ENCODE measurements at regions not wholly inside any gene's neighbourhood (a gene's known extent, or its start where the extent isn't known, plus 50 kb on each side); places are given as distances from the start of the nearest gene placed in this dataset.

- Mint-ChIP-seq H3K4me3 (no peak overlapping the region), H3K9me3 (peaks cover 0 to 7% (median 2%) of the 10 kb centered on the region in 7 donors), H3K27ac (no peak overlapping the region), H3K27me3 (ENCODE audit: low read depth in 3 of 3) (peaks cover 0 to 3% (median 1%) of the 10 kb centered on the region in 3 donors), H3K36me3 (no peaks in the 10 kb centered on the region), H3K4me1 (no peaks in the 10 kb centered on the region)
- H2AFZ ChIP-seq (ENCODE audit: insufficient read depth, low read depth, low read length, poor library complexity, severe bottlenecking): no peak overlapping the region
- H3K4me3 ChIP-seq (replicated peaks in 1 of 3; ENCODE audit: low read depth in 2 of 3, low read length in 3 of 3): no peak overlapping the region
- H3K27ac ChIP-seq (ENCODE audit: low read depth in 1 of 2, low read length in 2 of 2): no peak overlapping the region
- no peak for TF ChIP-seq CTCF (IDR thresholded peaks at IDR 0.05)
- H3K9ac ChIP-seq (ENCODE audit: insufficient read depth, low read length, poor library complexity, severe bottlenecking): no peak overlapping the region
- intact Hi-C loops (cut with micrococcal nuclease): no loop called here
- no peaks in the 10 kb centered on the region for H3K4me1 ChIP-seq (ENCODE audit: control insufficient read depth in 1 of 2, insufficient read depth in 2 of 2, low read length in 2 of 2)
- no CpG with 5 or more reads among the region's 4 CpGs for WGBS (ENCODE audit: insufficient coverage)
- no peaks in the 10 kb centered on the region for H3K27me3 ChIP-seq (ENCODE audit: control insufficient read depth in 2 of 2, insufficient read depth in 2 of 2, low read length in 2 of 2)
- H3K4me2 ChIP-seq (replicated peaks; ENCODE audit: extremely low read depth, low read length, poor library complexity, severe bottlenecking): no peak overlapping the region
- no peaks in the 10 kb centered on the region for H3K79me2 ChIP-seq (ENCODE audit: insufficient read depth, low read length)
- DNase-seq: no peak
- no peaks in the 10 kb centered on the region for H3K9me3 ChIP-seq (replicated peaks in 1 of 2; ENCODE audit: control insufficient read depth in 1 of 2, insufficient read depth in 1 of 2, low read length in 2 of 2)
- no peaks in the 10 kb centered on the region for H3K36me3 ChIP-seq (replicated peaks in 1 of 2; ENCODE audit: control insufficient read depth in 1 of 2, insufficient read depth in 2 of 2, low read length in 2 of 2)
- H4K20me1 ChIP-seq (ENCODE audit: insufficient read depth, low read length): no peaks in the 10 kb centered on the region
These were observed 68.9 kb upstream of the ADAMTS5 start for GRCh38 chr21:27035791-27036190.

DNA sequence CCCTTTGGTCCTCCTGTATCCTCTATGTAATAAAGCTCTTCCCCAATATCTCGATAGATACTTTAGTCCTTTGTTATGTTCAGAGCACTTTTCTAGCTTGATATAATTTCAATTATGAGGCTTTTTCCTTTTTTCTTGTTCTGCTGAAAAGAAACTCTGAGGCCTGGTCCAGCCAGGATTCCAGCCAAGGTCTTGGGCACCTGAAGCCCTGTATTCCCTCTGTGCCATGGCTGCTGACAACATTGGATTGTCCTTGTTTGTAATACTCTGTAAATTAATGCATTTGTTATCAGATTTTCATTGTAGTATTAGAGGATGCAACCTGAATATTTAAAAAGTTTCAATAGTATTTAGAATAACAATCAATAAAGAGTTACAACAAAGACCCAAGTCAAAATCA lies 67.9 kb upstream of the ADAMTS5 start:
- no CpG with 5 or more reads among the region's 1 CpG for WGBS (ENCODE audit: insufficient coverage)
- Histone ChIP-seq H3K27me3 (ENCODE audit: control insufficient read depth in 2 of 2, insufficient read depth in 2 of 2, low read length in 2 of 2) (no peaks in the 10 kb centered on the region), H3K36me3 (replicated peaks in 1 of 2; ENCODE audit: control insufficient read depth in 1 of 2, insufficient read depth in 2 of 2, low read length in 2 of 2) (no peaks in the 10 kb centered on the region), H3K79me2 (ENCODE audit: insufficient read depth, low read length) (no peaks in the 10 kb centered on the region), H3K4me2 (replicated peaks; ENCODE audit: extremely low read depth, low read length, poor library complexity, severe bottlenecking) (no peak overlapping the region), H3K27ac (ENCODE audit: low read depth in 1 of 2, low read length in 2 of 2) (no peak overlapping the region), H3K4me1 (ENCODE audit: control insufficient read depth in 1 of 2, insufficient read depth in 2 of 2, low read length in 2 of 2) (no peaks in the 10 kb centered on the region), H4K20me1 (ENCODE audit: insufficient read depth, low read length) (no peaks in the 10 kb centered on the region), H3K9ac (ENCODE audit: insufficient read depth, low read length, poor library complexity, severe bottlenecking) (no peak overlapping the region), H3K9me3 (replicated peaks in 1 of 2; ENCODE audit: control insufficient read depth in 1 of 2, insufficient read depth in 1 of 2, low read length in 2 of 2) (no peaks in the 10 kb centered on the region), H2AFZ (ENCODE audit: insufficient read depth, low read depth, low read length, poor library complexity, severe bottlenecking) (no peak overlapping the region), H3K4me3 (replicated peaks in 1 of 3; ENCODE audit: low read depth in 2 of 3, low read length in 3 of 3) (no peak overlapping the region)
- no peak for DNase-seq
- H3K27me3 Mint-ChIP-seq (ENCODE audit: low read depth in 3 of 3): peaks cover 0 to 3% (median 1%) of the 10 kb centered on the region in 3 donors
- no peak overlapping the region for H3K4me3 Mint-ChIP-seq
- no peaks in the 10 kb centered on the region for H3K36me3 Mint-ChIP-seq
- H3K9me3 Mint-ChIP-seq: peaks cover 0 to 8% (median 2%) of the 10 kb centered on the region in 7 donors
- no peaks in the 10 kb centered on the region for H3K4me1 Mint-ChIP-seq
- no peak overlapping the region for H3K27ac Mint-ChIP-seq
- no peak for TF ChIP-seq CTCF (IDR thresholded peaks at IDR 0.05)
- intact Hi-C loops (cut with micrococcal nuclease): no loop called here
